ENCODE measurements at regions not wholly inside any gene's neighbourhood (a gene's known extent, or its start where the extent isn't known, plus 50 kb on each side); places are given as distances from the start of the nearest gene placed in this dataset.

DNA sequence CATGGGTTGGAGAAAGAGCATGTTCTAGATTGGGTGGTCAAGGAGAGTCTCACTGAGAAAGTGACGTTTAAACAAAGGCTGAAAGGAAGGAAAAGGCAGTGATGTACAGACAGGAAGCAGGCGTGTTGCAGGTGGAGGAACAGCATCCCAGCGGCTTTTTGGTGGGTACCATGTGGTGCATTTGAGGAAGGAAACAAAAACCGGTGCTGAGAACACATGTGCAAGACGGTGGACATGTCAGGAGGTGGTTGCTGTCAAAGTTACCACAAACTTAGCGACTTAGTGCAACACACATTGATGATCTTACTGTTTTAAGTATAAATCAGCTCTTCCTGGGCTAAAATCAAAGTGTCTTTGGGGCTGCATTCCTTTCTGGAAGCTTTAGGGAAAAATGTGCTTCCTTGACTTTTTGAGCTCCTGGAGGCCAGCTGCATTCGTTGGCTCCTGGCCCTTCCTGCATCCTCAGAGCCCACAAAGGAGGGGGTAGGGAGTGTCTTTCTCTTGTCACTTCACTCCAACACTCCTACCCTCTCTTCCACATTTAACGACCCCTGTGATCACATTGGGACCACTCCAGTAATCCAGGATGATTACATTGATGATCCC is 380.6 kb downstream of the FBXO15 start:
- DNase-seq (ENCODE audit: extremely low read depth in 1 of 11, low read depth in 9 of 11, low spot score in 4 of 11), result no peak

DNA sequence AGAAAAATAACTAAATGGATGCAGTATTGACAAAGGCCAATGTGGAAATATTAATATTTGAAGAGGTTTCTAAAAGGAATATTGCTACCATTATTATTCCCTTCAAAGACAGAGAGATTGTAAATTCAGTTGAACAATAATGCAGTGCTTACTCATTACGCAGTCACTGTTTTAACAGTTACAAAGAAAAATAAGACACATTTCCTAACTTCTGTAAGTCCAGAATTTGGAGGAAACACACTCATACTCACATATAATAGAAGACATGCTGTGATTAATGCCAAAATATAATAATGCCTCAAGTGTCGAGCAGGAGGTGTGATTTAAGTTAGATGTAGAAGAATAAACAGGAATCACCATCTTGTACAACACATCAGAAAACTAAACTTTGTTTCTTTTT is 389.2 kb downstream of the FBXO15 start:
- no peak for DNase-seq (ENCODE audit: extremely low read depth in 1 of 11, low read depth in 9 of 11, low spot score in 4 of 11)

DNA sequence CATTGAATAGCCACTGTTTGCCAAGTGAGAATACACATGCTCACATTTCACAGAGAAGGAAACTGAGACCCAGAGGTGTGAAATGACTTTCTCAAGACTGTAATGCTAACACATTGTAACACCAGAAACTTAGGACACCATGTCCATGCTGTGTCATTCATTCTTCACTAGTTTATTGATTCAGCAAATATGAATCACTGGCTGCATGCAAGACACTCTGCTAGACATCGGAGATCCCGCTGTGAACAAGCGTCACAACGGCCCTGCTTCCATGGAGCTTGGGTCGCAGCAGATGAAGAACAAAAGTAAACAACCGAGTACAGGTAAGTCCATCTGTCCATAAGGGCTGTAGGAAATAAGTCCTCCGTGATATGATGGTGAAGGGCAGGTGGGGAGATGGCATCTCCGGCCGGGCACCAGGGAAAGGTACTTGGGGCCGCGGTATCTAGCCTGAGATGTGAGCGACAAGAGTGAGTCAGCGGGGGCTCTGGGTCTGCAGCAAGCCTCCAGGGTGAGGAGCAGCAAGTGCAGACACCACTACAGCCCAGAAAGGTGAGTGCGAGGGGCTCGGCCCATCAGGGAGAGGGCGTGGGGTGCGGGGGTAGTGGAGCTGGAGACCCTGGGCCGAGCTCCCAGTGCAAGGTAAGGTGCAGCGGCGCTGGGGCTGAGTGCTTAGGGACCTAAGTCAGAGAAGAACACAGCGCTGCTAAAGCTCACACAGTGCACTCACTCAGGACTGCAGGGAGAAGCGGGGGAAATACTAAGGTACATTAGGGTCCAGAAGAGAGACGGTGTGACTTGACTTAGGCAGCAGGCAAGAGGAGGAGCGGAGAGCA is 391.2 kb downstream of the FBXO15 start:
- no peak for DNase-seq (ENCODE audit: extremely low read depth in 1 of 11, low read depth in 9 of 11, low spot score in 4 of 11)

DNA sequence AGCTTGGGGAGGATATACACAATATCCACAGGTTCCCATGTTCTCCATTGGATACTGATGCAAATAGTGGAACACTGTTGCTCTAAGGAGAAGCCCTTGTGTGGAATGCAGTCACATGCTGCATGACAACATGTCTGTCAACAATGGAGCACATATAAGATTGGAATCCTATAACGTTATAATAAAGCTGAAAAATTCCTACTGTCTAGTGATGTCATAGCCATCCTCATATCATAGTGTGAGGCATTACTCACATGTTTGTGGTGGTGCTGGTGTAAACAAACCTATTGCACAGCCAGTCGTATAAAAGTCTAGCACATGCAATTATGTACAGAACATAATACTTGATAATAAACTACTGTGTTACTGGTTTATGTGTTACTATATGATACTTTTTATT is 394.7 kb downstream of the FBXO15 start:
- no peak for DNase-seq (ENCODE audit: extremely low read depth in 1 of 11, low read depth in 9 of 11, low spot score in 4 of 11)

DNA sequence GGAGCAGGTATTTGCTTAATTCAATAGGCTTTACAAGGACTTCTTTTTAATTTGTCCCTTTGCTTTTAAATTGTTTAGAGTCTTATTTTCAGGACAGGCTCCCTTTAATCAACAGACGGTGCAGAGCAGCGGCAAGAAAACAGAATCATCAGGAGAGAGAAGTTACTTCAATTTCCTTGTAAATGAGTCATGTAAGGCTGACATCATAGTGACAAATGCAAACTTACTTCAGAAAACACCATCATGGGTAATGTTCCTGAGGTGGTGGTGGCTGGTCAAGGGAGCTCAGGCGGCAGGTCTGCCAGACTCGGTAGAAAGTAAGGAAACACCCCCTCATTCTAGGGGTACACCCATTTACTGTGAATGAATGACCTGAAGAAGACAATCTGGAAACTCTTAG is 395.1 kb downstream of the FBXO15 start:
- DNase-seq (ENCODE audit: extremely low read depth in 1 of 11, low read depth in 9 of 11, low spot score in 4 of 11), result no peak

DNA sequence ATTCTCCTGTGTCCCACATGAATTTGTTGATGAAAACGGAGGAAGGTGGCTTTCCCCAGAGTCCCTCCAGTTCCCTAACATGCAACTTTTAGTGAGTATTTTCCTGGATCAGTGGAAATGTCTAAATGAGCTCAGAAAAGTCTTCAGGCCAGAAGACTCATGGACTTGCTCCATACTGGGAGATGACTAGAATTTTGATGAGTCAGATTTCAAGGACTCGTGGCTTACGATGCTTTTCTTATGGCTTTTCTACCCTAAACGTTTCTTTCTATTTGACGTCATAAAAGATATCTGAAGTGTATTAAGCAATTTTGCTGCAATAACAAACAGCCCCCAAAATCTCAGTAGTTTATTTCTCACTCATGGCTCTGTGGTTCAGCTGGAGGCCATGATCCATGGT is 397.6 kb downstream of the FBXO15 start:
- no peak for DNase-seq (ENCODE audit: extremely low read depth in 1 of 11, low read depth in 9 of 11, low spot score in 4 of 11)

DNA sequence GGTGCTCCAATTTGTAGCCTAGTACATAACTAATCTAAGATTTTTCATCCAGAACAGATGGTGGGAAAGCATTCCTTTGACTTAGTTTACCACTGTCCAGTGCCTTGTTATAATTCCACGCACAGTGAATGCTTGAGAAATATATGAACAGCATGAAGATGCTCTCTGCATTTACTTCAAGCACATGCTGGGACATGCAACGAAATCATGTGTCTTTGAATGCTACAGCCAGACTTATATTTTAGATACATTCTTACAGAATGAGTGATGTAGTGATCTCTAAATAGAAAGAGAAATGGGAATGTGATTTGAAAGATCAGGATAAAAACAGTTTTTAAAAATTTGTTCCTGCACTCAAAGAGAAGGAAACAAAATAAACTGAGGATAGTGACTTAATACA is 398.3 kb downstream of the FBXO15 start:
- no peak for DNase-seq (ENCODE audit: extremely low read depth in 1 of 11, low read depth in 9 of 11, low spot score in 4 of 11)

DNA sequence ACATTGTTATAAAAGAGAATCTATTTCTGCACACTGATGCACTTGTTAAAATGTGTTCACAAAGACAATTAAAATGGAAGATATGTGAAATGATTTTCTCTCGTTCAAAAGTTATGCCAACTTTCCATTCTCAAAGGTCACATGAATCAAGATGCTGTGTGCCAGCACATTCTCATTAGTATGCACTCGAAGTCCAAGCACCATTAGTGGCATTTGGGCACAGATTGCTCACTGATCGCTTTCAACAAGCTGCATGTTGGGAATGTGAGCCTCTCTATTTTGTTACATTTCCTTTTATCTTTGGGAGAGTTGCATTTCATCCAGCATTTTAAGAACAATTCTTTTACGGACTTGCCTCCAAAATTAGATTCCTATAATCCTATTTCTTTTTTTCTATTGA is 398.9 kb downstream of the FBXO15 start:
- no peak for DNase-seq (ENCODE audit: extremely low read depth in 1 of 11, low read depth in 9 of 11, low spot score in 4 of 11)

DNA sequence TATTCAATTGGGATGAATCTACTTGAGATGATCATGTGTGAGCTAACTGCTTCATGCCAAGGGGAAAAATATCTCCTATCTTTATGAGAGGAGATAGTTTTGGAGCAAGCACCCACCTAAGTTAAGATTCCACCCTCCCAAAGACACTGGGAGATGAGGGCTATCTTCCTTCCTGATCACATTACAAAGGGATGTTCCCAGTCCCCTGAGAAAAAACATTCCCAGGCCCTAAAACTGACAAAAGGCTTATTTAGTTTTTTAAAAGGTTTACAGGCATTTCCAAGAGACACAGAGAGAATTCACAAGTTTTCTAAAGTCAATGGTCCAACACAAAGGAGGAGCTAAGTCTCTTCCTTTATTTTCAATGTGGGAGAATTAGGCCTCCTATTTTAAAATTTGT is 401.5 kb downstream of the FBXO15 start:
- peak in 2 of 11 donors; percentile 9 to 18 for DNase-seq (ENCODE audit: extremely low read depth in 1 of 11, low read depth in 9 of 11, low spot score in 4 of 11)

DNA sequence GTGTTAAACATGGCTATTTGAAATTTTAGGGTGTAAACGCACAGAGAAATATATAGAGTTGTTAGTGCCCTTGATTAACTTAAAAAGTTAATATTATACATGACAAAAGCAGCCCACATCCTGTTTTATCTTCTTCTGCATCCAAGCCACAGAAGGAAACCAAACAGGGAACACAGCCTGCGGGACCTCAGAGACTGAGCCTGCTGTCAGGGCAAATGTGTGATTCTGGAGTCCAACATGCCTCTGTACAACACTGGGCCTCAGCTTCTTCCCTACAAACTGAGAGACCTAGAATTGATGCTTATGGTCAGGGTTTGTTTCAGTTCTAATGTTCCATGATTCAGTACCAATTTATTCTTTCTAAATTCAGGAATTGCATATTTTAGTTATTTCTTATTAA is 404.7 kb downstream of the FBXO15 start:
- DNase-seq (ENCODE audit: extremely low read depth in 1 of 11, low read depth in 9 of 11, low spot score in 4 of 11), result no peak

DNA sequence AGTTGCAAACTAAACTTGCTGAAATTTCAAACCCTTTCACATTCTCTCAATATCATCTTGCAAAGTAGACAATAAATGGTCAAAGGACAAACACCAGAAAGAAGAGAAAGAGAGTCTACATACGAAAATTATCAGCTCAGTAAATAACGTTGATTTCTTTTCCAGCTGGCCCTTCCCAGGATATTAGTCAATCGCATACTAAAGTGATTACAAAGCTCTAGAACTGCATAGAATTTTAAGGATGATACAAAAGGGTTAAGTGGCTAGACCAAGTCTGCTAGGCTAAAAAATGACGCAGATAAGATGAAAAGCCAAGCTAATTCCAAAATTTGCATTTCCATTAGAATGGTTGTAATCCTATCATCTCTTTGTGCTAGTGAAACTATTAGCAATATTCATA is 405.7 kb downstream of the FBXO15 start:
- no peak for DNase-seq (ENCODE audit: extremely low read depth in 1 of 11, low read depth in 9 of 11, low spot score in 4 of 11)

DNA sequence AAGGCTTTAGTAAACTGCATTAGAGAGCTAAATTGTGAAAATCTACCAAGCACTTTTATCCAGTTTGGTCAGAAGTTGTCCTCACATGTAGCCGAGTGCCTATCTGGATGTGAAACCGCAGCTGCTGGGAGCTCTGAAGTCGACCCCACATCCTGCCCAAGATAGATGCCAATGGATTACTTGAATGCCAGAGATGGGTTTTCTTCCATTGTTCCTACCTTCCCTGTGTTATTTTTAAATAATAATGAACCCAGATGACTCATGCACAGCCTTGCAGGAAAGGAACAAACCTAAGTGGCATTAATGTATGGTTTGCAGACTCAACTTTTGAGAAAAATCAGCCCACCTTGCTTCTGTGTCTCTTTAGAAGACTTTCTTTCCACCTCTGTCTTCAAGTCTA is 408.5 kb downstream of the FBXO15 start:
- no peak for DNase-seq (ENCODE audit: extremely low read depth in 1 of 11, low read depth in 9 of 11, low spot score in 4 of 11)

DNA sequence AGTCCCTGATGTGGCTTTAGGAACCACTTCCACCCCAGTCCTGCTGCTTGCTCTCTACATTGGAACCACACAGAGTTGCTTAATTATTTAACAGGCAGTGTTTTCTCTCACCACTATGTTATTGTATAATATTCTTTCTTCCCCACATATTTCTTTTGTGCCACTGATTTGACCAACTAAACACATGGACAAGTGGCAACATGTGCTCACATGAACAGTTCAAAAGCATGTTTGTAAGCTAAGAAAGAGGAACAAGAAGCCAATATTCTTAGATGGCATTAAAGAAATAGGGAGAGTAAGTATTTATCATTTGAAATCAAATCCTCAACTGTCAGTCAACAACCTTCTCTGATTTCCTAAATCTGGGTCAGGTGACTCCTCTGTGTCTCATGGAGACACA is 409.6 kb downstream of the FBXO15 start:
- DNase-seq (ENCODE audit: extremely low read depth in 1 of 11, low read depth in 9 of 11, low spot score in 4 of 11), result no peak

DNA sequence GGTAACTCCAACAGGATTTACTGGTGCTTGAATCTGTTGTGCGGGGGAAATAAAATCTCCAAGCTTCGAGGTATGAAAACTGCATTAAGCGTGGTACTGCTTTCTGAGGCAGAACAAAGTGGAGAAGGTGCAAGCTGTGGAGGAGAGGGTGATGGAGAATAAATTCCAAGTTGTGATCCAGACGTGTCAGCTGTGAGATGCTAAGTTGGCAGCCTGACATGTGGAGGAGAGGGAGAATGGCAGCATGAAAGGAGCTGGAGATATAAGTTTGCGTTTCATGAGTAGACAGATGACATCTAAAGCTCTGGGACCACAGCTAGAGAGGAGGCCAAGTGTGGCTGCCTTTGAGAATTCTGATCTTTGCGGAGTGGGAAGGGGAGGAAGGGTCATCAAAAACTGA is 411.8 kb downstream of the FBXO15 start:
- no peak for DNase-seq (ENCODE audit: extremely low read depth in 1 of 11, low read depth in 9 of 11, low spot score in 4 of 11)

DNA sequence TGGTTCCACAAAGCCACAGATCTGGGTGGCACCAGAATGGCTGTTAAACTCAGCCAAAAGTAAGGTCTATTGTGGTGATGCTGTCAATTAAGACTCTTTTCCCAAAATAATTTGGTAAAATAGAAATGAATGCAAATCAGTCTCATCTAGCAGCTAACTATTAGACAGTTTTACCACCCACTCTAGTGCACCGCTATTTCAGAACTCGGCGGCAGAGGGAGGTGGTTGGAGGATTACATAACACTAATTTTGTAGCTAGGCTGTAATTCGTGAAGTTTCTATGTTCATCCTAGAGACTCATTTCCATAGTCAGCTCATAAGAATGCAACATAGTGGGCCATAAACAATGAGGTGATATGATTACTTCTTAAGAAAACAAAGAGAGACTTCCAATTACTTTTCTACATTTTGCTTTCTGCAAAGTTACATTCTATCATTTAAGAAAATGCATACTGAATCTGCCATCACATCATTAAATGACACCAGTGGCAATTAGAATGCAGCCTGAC is 413.8 kb downstream of the FBXO15 start:
- DNase-seq (ENCODE audit: extremely low read depth in 1 of 11, low read depth in 9 of 11, low spot score in 4 of 11), result no peak

DNA sequence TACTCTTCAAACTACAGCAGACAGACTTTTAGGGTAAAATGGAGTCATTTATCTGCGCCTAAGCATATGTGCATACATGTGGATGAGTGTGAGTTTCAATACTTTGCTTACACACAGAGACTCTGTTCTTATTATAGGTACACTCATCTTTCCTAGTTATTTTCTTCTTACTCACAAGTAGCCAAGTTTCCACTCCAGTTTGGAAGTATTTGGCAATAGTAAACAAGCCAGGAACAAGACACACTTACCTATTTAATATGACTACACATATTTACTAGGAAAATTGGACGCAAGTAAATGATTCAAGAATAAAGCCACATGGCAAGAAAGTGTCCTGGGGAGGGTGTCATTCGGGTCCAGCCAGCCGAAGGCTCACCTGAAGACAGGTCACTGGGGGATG is 414.3 kb downstream of the FBXO15 start:
- no peak for DNase-seq (ENCODE audit: extremely low read depth in 1 of 11, low read depth in 9 of 11, low spot score in 4 of 11)

DNA sequence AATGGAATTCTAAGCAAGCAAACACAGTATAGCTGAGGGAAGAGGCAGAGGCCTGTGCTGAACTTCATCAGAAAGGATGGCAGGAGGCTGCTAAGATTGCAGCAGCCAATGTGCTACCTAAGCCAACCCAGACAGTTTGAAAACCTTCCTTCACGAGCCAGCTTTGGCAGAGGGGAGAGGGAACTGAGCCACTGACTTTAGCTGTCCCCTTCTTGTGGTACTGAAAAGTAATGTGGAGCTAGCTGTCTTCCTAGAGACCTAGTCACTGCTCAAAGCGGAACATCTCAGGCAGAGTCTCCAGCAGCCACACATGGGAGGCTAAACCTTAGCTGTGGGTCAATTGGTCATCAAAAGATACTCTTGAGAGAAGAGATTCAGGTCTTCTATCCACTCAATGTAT is 419.0 kb downstream of the FBXO15 start:
- no peak for DNase-seq (ENCODE audit: extremely low read depth in 1 of 11, low read depth in 9 of 11, low spot score in 4 of 11)

DNA sequence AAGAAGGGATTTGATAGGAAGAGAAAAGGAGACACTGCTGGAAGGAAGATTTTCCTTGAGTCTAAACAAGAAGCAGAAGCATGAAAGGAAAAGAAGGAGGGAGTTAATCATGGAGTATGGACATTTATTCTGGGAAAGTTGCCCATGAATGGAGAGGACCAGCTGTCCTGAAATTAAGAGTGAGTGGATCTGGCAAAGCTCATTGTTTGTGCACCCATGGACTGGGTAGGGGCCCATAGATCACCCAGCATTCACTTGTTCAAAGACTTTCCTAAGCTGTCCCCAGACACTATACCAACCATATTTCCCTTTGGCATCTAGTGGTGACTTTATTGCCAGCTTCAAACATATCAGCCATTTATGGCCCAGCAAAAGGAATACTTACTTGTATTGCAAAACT is 422.7 kb downstream of the FBXO15 start:
- DNase-seq (ENCODE audit: extremely low read depth in 1 of 11, low read depth in 9 of 11, low spot score in 4 of 11), result no peak

DNA sequence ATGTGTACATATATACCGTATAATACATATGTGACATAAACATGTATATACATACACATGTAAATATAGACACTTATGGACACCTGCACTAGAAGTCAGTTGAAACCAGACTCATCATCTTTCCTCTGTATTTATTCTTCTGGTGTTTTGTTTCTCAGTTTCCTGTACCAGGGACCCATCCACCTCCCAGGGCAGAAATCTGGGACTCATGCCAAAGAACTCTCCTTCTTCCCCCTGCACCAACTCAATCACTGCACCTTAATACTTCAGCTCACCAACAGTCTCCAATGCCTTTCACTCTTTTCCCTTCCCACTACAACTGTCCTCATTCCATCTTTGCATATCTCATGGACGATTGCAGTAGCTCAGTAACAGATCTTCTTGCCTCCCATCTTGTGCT is 428.0 kb downstream of the FBXO15 start:
- DNase-seq (ENCODE audit: extremely low read depth in 1 of 11, low read depth in 9 of 11, low spot score in 4 of 11), result no peak

DNA sequence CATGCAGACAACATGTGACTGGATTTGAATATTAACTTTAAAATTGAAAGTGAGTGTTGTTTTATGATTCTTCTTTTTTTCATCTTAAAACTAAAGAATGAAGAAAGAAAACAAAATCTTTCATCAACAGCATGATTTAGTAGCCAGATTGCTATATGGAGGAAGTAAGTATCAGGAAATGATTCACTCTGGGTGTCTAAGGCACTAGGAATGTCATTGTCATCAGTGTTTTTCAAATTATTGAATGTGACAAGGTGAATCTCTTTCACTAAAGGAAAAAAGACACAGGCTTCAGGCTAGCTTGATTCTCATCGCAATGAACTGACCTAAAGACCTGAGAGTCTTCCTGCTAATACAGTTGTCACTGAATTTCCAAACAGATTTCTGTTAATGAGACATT is 430.1 kb downstream of the FBXO15 start:
- no peak for DNase-seq (ENCODE audit: extremely low read depth in 1 of 11, low read depth in 9 of 11, low spot score in 4 of 11)

DNA sequence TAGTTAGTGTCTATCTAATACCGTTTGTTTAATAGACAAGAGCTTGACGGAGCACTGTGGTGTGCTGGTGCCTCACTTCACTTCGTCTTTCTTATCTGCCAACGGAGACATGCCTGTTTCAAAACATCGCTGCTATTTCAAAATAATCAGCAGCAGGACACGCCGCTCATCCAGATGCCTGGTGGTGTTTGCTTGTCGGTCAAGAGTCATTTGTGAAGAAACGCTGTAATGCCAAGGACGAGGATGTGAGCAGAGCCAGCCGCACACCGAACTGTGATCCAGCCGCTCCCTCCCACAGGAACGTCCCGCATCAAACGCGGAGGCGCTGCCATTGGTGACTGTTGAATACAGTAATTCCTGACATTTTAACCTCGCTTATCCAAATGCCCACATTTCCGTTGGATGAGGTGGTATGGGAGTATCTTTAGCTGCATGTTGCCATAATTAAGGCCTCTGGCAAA is 432.4 kb downstream of the FBXO15 start:
- no peak for DNase-seq (ENCODE audit: extremely low read depth in 1 of 11, low read depth in 9 of 11, low spot score in 4 of 11)

Data from renal cortex interstitium (tissue), 11 donors.